GM18517 (cell line): ENCODE measurements at regions not wholly inside any gene's neighbourhood (a gene's known extent, or its start where the extent isn't known, plus 50 kb on each side); places are given as distances from the start of the nearest gene placed in this dataset.
"Not testable (repeated sequence)": the region's sequence is repeated elsewhere in the genome, so short reads cannot be mapped to it uniquely, and the experiment has no call there.

ENCODE experiments used
- ATAC-seq: cut with Tn5 transposase; IDR thresholded peaks from one replicate; pipeline ENCODE4 v1.9.1; 2021; ENCODE audit warnings: mild to moderate bottlenecking, moderate library complexity; ENCODE audit not compliant: unreplicated experiment

DNA sequence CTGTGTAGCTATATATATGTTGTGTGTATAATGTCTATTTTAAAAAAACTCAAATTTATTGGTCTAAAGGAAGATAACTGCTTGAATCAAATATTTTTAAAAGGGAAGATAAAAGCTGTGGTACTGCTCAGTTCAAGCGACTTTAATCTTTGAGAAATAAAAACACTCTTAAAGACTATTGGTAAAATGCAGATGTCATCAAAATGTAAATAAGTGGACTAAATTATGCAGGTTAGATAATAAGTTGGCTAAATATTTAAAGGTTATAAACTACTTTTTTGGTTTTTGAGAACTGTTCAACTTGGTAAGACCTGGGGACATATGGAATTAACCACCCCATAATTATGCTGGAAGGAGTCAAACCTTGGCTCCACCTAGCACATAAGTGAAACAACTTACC lies 144.7 kb upstream of the ITM2A start:
- ATAC-seq, result no peak

DNA sequence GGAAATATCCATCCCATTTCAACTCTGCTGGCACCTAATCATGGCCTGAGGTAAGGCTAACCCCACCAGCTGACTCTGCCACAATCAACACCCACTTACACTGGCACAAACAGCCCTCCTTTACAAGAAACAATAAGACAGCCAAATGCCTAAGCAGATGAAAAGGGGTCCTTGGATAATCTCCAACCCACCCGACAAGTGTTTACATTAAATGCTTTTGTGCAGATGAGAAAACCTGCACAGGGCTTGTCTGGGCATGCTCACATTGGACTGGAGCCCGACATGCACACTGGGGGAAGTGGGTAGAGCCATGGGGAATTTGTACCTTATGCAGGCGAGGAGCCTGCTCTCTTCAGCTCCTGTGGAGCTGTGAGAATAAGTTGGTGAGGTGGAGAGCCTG lies 138.9 kb upstream of the ITM2A start:
- no peak for ATAC-seq

DNA sequence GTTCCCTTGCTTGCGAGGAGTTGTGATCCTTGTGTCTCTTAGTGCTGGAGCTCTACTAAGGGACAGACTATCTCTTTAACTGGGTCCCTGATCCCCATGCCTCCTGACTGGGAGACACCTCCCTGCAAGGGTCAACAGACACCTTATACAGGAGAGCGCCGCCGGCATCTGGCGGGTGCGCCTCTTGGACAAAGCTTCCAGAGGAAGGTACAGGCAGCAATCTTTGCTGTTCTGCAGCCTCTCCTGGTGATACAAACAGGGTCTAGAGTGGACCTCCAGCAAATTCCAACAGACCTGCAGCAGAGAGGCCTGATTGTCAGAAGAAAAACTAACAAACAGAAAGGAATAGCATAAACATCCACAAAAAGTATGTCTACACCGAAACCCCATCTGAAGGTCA lies 115.6 kb upstream of the ITM2A start:
- ATAC-seq, result no peak

DNA sequence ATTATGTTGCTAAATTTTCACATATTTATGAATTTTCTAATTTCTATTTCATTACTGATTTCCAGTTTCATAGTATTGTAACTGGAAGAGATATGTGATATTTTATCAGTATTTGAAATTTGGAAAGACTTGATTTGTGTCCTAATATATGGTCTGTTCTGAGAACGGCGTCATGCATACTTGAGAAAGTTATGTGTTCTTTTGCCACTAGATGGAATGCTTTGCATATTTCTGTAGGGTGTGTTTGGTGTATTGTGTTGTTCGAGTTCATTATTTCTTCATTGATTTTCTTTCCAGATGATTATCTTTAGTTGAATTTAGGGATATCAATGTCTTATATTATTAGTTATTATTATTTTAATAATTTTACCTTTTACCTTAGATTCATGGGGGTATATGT lies 110.6 kb upstream of the ITM2A start:
- no peak for ATAC-seq

DNA sequence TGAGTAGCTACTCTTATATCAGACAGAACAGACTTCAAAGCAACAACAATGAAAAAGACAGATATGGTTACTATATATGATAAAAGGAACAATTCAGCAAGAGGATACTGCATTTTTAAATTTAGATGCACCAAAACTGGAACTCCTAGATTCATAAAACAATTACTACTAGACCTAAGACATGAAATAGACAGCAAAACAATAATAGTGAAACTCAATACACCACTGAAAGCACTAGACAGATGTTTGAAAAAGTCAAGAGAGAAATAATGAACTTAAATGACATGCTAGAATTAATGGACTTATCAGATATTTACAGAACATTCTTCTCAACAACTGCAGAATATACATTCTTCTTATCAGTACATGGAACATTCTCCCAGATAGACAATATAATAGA lies 99.5 kb upstream of the ITM2A start:
- no peak for ATAC-seq

DNA sequence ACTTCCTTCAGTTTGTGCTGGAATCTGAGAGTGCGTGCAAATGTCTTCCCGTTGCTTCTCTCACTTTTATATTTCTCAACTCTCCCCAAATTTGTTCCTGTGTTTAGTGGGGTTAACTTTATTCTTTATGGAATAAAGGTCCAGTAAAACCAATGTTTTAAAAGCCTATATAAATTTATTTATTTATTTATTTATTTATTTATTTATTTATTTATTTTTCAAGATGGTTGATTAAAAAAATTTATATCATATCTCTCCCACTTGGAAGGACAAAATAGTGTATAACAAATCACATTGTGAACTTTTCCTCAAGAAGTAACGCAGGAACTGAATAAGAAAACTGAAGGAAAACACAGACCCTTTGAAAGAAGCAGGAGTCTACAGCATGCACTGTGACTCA lies 95.3 kb upstream of the ITM2A start:
- no peak for ATAC-seq

DNA sequence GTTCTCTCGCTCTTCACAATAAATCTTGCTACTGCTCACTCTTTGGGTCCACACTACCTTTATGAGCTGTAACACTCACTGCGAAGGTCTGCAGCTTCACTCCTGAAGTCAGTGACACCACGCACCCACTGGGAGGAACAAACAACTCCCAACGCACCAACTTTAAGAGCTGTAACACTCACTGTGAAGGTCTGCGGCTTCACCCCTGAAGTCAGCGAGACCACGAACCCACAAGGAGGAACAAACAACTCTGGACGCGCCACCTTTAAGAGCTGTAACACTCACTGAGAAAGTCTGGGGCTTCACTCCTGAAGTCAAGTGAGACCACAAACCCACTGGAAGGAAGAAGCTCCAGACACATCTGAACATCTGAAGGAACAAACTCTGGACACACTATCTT lies 89.5 kb upstream of the ITM2A start:
- not testable (repeated sequence) for ATAC-seq

DNA sequence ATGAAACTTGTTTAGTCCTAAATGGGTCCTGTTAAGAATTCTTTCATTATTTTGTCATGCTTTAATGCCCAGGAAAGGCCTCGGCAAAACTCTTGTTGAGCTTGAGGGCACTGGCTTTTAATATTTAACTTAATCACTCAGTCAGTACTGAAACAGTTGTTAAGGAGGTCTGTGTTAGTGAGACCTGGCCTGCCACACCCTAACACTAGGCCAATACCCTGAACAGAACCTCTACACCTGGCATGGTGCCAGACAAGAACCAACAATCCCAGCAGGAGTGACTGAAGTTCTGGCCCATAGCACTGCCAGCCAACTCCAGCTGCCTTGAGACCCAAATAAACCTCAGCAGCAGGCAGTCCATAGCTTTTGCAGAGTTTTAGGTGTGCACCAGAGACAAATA lies 85.7 kb upstream of the ITM2A start:
- no peak for ATAC-seq

DNA sequence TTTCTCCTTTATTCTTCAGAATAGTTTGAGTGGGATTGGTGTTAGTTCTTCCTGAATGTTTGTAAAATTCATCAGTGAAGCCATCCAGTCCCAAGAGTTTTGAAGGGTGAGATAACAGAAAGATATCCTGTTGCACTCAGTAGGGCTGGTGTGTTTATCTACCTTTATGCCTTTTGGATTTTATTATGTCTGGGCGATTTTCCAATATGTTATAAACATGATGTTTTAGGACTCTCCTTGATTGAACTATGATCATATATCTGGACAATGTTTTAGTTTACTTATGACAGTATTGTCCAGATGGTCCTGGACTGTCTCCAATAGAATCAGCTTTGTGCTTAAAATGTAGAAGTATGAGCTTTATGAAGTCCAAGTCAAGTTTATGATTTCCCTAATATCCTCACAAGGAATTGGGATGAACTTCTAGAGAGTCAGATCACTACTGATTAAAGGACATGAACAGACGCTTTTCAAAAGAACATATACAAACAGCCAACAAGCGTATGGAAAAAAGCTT lies 77.6 kb upstream of the ITM2A start:
- no peak for ATAC-seq

DNA sequence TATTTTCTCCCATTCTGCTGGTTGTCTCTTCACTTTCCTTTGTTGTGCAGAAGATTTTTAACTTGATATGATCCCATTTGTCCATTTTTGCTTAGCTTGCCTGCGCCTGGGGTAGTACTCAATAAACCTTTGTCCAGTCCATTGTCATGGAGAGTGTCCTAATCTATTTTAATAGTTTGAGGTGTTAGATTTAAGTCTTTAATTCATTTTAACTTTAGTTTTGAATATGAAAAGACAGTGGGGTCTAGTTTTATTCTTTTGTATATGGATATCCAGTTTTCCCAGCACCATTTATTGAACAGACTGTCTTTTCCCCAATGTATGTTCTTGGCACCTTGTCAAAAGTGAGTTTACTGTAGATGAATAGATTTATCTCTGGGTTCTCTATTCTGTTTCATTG lies 76.0 kb upstream of the ITM2A start:
- no peak for ATAC-seq

DNA sequence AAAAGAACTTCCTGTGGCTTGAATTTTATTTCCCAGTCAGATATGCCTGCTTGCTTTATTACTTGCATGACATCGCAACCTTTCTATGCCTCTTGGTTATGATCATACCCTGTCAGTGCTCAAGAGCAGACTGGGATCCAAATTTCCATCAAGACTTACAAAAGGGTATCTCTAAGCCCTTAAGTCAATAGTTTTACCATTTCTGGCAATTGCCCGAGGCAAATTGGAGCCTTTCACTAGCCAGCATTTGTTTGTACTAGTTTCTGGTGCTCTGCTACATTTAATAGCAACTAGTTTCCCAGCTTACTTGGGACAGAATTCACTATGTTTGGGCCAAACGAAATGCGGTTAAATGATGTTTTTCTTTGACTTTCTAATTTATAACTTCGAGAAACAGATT lies 73.2 kb upstream of the ITM2A start:
- ATAC-seq, result no peak
